SJCRH30 (cell line): ENCODE measurements at regions not wholly inside any gene's neighbourhood (a gene's known extent, or its start where the extent isn't known, plus 50 kb on each side); places are given as distances from the start of the nearest gene placed in this dataset.
"Not testable (repeated sequence)": the region's sequence is repeated elsewhere in the genome, so short reads cannot be mapped to it uniquely, and the experiment has no call there.

Source experiments
- DNase-seq, 2 experiments: peaks; one replicate each; pipeline ENCODE4 v3.0.0-alpha.2; 2015 to 2020
- H3K27ac ChIP-seq: fragments of 250-450 bp; sonication (Bioruptor Pico); 2 replicates; pipeline ENCODE4 v1.5.1; 2020; ENCODE audit warnings: mild to moderate bottlenecking, moderate library complexity
- H3K27me3 ChIP-seq: fragments of 250-450 bp; sonication (Bioruptor Pico); 2 replicates; pipeline ENCODE4 v1.5.1; 2020; ENCODE audit warnings: mild to moderate bottlenecking, moderate library complexity
- H3K36me3 ChIP-seq: fragments of 250-450 bp; sonication (Bioruptor Pico); 2 replicates; pipeline ENCODE4 v1.5.1; 2020; ENCODE audit warnings: mild to moderate bottlenecking, moderate library complexity
- H3K4me1 ChIP-seq: fragments of 250-450 bp; sonication (Bioruptor Pico); 2 replicates; pipeline ENCODE4 v1.5.1; 2020; ENCODE audit warnings: mild to moderate bottlenecking, moderate library complexity
- H3K4me3 ChIP-seq: fragments of 250-450 bp; sonication (Bioruptor Pico); 2 replicates; pipeline ENCODE4 v1.5.1; 2020; ENCODE audit warnings: mild to moderate bottlenecking, moderate library complexity
- H3K9me3 ChIP-seq: fragments of 250-450 bp; sonication (Bioruptor Pico); replicated peaks from 2 replicates; pipeline ENCODE4 v1.5.1; 2020; ENCODE audit warnings: mild to moderate bottlenecking, moderate library complexity

DNA sequence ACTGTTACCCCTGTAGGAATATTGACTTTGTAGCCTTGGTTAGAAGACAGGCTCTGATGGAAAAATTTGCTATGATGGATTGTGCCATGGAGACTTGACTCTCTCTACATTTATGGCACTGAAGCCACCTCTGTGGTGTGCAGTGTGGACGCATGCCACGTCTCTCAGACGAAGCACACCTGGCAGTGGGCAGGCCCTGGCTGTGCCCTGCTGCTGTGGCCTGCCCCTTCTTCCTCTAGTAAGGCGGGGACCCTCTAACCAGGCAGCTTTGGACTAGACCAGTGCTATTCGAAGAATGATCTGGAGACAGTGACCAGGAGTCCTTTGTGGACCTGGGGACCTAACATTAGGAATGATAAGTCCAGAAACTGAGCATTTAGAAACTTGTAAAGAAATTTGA is 773.5 kb upstream of the TPTE start:
- H3K4me1 ChIP-seq, H3K9me3 ChIP-seq, H3K36me3 ChIP-seq, H3K27me3 ChIP-seq, DNase-seq, H3K27ac ChIP-seq, H3K4me3 ChIP-seq: not testable (repeated sequence)

GRCh38 chr21:9748451-9748850 is 772.9 kb upstream of the TPTE start:
- not testable (repeated sequence) for H3K27ac ChIP-seq

GRCh38 chr21:9749741-9750230 is 771.6 kb upstream of the TPTE start:
- not testable (repeated sequence) for H3K4me3 ChIP-seq, H3K27ac ChIP-seq, H3K9me3 ChIP-seq, H3K4me1 ChIP-seq, H3K36me3 ChIP-seq, H3K27me3 ChIP-seq, DNase-seq

More at GRCh38 chr21:9748451-9748850, 772.9 kb upstream of the TPTE start:
- H3K9me3 ChIP-seq, H3K4me1 ChIP-seq, DNase-seq, H3K36me3 ChIP-seq, H3K27me3 ChIP-seq, H3K4me3 ChIP-seq: not testable (repeated sequence)

- no peak overlapping the region for H3K4me3 ChIP-seq
- no peak overlapping the region for H3K27ac ChIP-seq
- no peaks in the 10 kb centered on the region for H3K27me3 ChIP-seq
- no peaks in the 10 kb centered on the region for H3K4me1 ChIP-seq
- H3K9me3 ChIP-seq: no peaks in the 10 kb centered on the region
- no peak for DNase-seq
- no peaks in the 10 kb centered on the region for H3K36me3 ChIP-seq
These were observed 770.9 kb upstream of the TPTE start for GRCh38 chr21:9750341-9751086.

DNA sequence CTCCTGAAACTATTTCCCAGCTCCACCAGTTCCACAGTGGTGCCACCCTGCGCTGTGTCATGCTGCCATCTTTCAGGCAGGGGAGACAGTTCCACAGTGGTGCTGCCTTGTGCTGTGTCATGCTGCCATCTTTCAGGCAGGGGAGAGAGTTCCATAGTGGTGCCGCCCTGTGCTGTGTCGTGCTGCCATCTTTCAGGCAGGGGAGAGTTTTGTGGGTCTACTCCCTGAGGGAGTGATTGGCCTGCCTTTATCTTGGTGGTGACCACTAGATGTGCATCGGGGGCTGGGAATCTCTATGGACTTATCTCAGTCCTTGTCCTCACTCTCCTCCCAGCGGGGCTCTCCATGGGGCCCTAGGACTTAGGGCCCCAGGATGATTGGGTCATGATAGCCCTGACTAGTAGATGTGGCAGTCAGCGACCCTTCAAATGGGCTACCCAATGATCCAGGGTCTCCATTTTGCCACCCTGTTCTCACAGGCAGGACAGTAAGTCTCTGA is 770.2 kb upstream of the TPTE start:
- H3K9me3 ChIP-seq, DNase-seq, H3K36me3 ChIP-seq, H3K4me1 ChIP-seq, H3K27ac ChIP-seq, H3K4me3 ChIP-seq, H3K27me3 ChIP-seq: not testable (repeated sequence)

- not testable (repeated sequence) for H3K9me3 ChIP-seq, DNase-seq, H3K36me3 ChIP-seq, H3K4me3 ChIP-seq, H3K27ac ChIP-seq, H3K27me3 ChIP-seq, H3K4me1 ChIP-seq
These were observed 769.4 kb upstream of the TPTE start for GRCh38 chr21:9752028-9752427.

- H3K4me3 ChIP-seq, H3K36me3 ChIP-seq, DNase-seq, H3K9me3 ChIP-seq, H3K27ac ChIP-seq, H3K4me1 ChIP-seq, H3K27me3 ChIP-seq: not testable (repeated sequence)
These were observed 767.9 kb upstream of the TPTE start for GRCh38 chr21:9753441-9753840.

GRCh38 chr21:9753943-9754342 is 767.4 kb upstream of the TPTE start:
- Histone ChIP-seq H3K27ac (no peak overlapping the region), H3K4me1 (no peaks in the 10 kb centered on the region), H3K9me3 (no peaks in the 10 kb centered on the region), H3K4me3 (no peak overlapping the region), H3K36me3 (no peaks in the 10 kb centered on the region), H3K27me3 (peaks cover 10% of the 10 kb centered on the region)
- peak; percentile 26 to 55 for DNase-seq

- H3K4me1 ChIP-seq, H3K27ac ChIP-seq, H3K36me3 ChIP-seq, H3K4me3 ChIP-seq, DNase-seq, H3K9me3 ChIP-seq: not testable (repeated sequence)
- peaks cover 11% of the 10 kb centered on the region for H3K27me3 ChIP-seq
These were observed 766.9 kb upstream of the TPTE start for GRCh38 chr21:9754434-9754833.

GRCh38 chr21:9755611-9756010 is 765.8 kb upstream of the TPTE start:
- no peaks in the 10 kb centered on the region for H3K9me3 ChIP-seq
- H3K4me3 ChIP-seq: no peak overlapping the region
- peaks cover 11% of the 10 kb centered on the region for H3K27me3 ChIP-seq
- no peak overlapping the region for H3K27ac ChIP-seq
- no peak for DNase-seq
- no peaks in the 10 kb centered on the region for H3K4me1 ChIP-seq
- H3K36me3 ChIP-seq: no peaks in the 10 kb centered on the region

DNA sequence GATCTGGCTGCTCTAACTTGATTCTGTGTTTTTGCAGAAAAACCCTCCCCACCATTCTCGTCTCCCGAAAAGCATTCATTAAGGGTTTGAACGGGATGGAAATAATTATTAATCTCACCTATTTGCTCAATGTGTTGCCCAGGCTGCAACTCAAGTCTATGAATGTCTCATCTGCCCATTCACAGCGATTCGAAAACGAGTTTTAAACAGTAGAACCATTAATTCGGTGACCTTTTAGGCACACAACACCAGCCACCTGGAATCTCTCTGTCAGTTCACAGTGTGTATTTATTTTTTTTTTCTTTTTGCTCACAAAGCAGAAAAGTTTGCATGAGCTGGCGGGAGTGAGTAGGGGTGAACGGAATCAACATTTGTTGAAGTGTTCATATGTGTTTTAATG is 764.7 kb upstream of the TPTE start:
- H3K27me3 ChIP-seq: peaks cover 16% of the 10 kb centered on the region
- H3K9me3 ChIP-seq: no peaks in the 10 kb centered on the region
- no peak for DNase-seq
- no peak overlapping the region for H3K27ac ChIP-seq
- no peaks in the 10 kb centered on the region for H3K4me1 ChIP-seq
- H3K36me3 ChIP-seq: no peaks in the 10 kb centered on the region
- no peak overlapping the region for H3K4me3 ChIP-seq

DNA sequence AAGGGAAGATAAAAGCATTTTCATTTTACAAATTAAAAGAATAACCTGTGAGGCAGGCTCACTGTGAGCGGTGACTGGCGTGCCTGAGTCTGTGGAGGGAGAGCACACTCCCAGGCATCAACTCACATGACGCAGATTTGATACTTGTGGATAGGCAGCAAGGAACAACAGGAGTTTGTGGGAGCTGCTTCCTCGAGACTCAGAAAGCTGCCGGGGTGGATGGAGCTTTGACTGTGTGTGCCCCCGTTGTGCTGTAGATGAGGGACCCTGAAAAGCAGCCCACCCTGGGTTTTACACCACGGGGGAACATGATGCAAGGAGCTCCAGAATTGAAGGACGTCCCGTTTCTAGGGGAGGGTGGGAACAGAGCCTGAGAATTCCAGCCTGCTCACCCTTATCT is 764.3 kb upstream of the TPTE start:
- H3K36me3 ChIP-seq, H3K4me1 ChIP-seq, H3K9me3 ChIP-seq, H3K27ac ChIP-seq, H3K4me3 ChIP-seq, DNase-seq: not testable (repeated sequence)
- H3K27me3 ChIP-seq: peaks cover 16% of the 10 kb centered on the region

GRCh38 chr21:9757572-9757971 is 763.8 kb upstream of the TPTE start:
- not testable (repeated sequence) for H3K4me3 ChIP-seq, H3K27ac ChIP-seq, H3K9me3 ChIP-seq, H3K36me3 ChIP-seq, H3K4me1 ChIP-seq, DNase-seq
- peaks cover 16% of the 10 kb centered on the region for H3K27me3 ChIP-seq

GRCh38 chr21:9758141-9758540 is 763.2 kb upstream of the TPTE start:
- H3K27ac ChIP-seq: no peak overlapping the region
- peaks cover 16% of the 10 kb centered on the region for H3K27me3 ChIP-seq
- no peaks in the 10 kb centered on the region for H3K36me3 ChIP-seq
- no peak overlapping the region for H3K4me3 ChIP-seq
- H3K4me1 ChIP-seq: no peaks in the 10 kb centered on the region
- no peak for DNase-seq
- 0 out of 2 replicates have a peak, but pooled peaks cover 2% of the 10 kb centered on the region for H3K9me3 ChIP-seq

DNA sequence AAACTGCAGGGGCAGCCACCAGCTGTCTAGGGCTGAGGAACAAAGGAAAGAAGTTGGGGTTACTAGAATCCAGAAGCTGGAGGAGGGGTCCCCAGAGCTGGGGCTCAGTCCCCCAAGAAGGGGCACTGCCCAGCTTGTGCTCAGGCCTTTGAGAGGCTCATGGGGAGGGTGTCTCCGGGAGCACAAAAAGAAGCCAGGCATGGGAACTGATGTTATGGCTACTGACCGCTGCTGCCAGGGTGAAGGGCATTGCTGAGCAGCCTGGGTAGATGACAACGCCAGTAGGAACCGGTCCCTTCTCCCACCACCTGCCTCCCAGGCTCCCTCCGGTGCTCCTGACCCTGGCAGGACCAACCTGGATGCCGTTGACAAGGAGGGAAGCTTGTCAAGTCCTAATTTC is 762.5 kb upstream of the TPTE start:
- DNase-seq: no peak
- peaks cover 16% of the 10 kb centered on the region for H3K27me3 ChIP-seq
- no peaks in the 10 kb centered on the region for H3K36me3 ChIP-seq
- no peaks in the 10 kb centered on the region for H3K4me1 ChIP-seq
- no peak overlapping the region for H3K4me3 ChIP-seq
- 0 out of 2 replicates have a peak, but pooled peaks cover 2% of the 10 kb centered on the region for H3K9me3 ChIP-seq
- no peak overlapping the region for H3K27ac ChIP-seq

- H3K27ac ChIP-seq: no peak overlapping the region
- H3K36me3 ChIP-seq: no peaks in the 10 kb centered on the region
- no peaks in the 10 kb centered on the region for H3K4me1 ChIP-seq
- H3K4me3 ChIP-seq: no peak overlapping the region
- H3K9me3 ChIP-seq: 0 out of 2 replicates have a peak, but pooled peaks cover 2% of the 10 kb centered on the region
- DNase-seq: no peak
- peaks cover 16% of the 10 kb centered on the region for H3K27me3 ChIP-seq
These were observed 761.4 kb upstream of the TPTE start for GRCh38 chr21:9759972-9760371.
